NCI-H2171 (cell line): ENCODE measurements at regions not wholly inside any gene's neighbourhood (a gene's known extent, or its start where the extent isn't known, plus 50 kb on each side); places are given as distances from the start of the nearest gene placed in this dataset.
A peak's percentile ranks its signal among the peaks of the same experiment; 100 is the strongest.
"Not testable (repeated sequence)": the region's sequence is repeated elsewhere in the genome, so short reads cannot be mapped to it uniquely, and the experiment has no call there.

Experiments used
- DNase-seq: peaks from one replicate; lab custom pipeline; 2025; lab: John Stamatoyannopoulos, UW

DNA sequence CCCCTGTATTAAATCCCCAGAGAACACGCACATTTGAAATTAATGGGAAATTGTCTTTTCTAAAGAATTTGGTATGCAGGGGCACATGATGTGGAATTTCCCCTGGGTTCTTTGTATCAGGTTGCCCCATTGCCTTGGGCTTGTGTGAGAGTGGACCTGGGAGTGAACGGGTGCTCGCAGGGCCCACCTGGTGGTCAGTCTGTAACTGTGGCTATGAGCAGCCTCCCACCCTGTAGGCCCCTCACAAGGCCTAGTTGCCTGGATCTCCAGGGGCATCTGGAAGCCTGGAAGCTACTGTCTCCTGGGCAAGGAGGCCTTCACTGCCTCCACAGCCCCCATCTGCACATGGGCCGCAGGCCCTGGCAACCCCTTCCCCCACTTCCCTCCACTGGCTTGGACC is 96.7 kb downstream of the SLC25A47 start:
- DNase-seq: no peak

DNA sequence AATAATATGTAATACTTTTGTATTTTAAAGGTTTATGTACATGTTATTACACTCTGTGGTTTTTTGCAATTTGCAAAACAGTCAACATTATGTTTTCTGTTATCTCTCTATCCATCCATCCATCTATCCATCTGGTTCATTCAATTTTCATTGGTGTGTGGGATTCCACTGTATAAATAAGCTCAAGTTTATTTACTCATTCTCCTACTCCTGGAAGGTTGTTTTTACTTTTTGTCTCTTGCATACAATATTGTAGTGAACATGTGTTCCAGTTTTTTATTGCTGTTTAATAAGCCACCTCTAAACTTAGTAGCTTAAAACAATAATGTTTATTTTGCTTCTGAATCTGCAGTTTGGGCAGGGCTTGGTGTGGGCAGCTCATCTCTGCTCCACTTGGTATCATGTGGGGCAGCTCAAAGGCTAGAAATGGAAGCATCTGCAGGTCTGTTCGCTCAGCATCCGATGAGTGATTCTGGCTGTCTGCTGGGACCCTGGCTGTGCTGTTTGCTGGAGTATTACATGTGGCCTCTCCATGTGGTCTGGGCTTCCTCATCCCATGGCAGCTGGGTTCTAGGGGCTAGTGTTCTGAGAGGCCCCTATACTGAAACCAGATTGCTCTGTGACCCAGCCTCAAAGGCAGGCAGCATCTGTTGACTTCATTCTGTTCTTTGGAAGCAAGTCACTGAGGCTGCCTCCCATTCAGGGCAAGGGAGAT is 98.8 kb downstream of the SLC25A47 start:
- peak; percentile 33 for DNase-seq

DNA sequence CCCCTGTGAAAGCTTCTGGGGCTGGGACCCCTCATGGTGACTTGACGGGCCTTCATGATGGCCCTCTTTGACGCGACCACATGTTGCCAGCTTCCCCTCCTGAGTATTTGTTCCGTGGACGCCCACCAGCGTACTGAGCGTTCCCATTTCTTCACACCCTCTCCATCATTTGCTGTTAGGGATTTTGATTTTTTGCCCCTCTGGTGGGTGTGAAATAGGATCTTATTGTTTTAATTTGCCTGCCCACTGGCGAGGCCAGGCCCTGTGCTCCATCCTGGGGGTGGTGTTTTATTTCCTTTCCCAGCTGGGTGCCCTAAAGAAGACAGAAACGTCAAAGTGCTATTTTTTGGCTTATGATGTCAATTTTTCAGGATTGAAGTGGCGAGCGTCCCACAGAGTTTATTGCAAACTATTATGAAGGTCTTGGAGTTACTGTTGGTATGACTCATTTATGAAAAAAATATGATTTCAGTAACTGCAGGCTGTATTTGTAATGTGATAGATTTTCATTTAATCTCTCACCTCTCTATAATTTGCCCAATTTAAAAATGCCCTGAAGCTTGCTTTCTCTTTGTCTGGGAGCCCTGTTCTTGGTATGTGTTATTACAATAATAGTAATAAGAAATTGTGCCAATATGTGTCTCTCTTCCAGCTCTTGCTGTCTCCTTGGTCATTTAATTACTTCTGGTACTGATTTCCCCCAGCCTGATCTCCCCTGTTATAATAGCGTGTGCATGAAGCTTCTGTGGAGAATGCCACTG is 99.6 kb downstream of the SLC25A47 start:
- no peak for DNase-seq

DNA sequence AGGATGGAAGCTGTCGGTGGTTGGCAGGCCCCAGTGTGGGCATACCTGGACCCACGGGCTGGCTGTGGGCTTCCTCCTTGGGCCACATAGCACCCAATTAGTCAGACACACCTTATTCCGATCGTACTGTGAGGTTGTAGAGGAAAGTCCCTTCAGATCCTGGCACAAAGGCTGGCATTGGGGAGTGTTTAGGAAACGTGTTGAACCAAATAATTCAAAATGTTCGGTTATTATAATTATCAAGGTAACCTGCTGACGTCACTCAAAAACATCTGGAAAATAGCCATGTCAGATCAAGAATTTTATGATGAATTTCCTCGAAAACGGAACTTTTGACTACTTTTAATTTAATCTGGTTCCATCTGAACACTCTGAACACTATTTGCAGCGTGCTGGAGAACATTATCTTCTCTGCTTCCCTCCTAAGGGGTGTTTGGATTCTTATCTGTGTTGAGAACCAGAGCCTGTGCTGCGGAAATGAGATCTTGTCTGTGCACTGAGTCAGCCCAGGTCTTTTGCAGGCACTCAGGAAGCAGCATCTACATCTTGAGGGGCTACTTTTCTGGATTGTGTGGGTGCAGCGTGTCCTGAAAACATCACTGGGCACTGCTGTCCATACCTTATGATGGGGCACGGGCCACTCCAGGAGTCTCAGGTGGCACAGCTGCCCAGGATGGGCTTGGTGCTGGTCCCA is 100.3 kb downstream of the SLC25A47 start:
- no peak for DNase-seq

DNA sequence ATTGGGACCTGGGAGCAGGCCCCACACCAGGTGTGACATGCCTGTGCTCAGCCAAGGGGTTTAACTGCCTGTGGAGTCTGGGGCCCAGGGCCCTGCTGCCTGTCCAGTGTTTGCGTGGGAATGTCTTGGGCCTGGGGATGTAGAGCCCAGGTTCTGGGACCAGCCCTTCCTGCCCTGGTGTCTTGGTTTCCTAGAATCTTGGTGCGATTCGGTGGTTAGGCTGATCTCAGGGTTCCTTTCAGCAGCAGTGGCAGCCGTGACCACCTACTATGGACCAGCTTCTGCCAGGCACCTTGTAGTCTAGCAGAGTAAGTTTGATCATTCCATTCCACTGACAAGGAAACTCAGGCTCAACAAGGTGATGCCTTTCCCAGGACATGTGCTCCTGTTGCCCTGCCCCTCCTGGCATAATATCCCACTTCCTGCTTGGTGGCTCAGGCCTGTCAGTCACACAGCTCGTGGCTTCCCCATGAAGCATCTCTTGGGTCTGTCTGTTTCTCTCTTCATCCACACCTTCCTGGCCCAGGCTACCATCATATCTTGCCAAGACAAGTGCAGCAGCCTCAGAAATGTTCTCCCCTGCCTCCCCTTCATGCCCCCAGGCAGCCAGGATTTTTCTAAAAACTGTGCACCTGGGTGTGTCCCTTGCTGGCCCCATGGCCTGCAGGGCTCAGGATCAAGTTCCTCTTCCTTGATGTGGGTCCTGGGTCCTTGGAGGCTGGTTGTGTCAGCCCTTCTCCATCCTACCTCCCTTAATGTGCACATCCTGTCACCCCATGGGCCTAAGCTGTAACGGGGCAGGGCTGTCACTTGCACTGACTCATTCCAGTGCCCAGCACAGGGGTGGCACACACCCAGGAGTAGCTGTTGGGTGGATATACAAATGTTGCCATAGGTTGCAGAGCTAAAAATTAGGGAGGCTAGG is 101.6 kb downstream of the SLC25A47 start:
- DNase-seq: no peak

DNA sequence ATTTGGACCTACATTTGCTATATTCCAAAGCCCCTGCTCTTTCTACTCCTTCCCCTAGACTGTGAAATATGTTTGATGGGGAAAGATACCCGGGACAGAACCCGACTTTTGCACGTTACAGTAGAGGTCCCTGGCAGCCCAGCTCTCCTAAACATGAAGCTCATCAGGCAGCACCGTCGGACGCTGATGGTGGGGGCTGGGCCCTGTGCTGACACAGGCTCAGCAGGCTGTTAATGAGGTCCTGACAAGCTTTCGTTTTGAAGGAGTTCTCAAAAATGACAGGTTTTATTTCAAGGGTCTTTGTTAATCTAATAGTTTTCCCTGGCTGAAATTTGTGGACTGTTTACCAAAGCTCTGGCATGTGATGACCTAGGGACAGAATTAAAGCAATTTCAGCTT is 102.3 kb downstream of the SLC25A47 start:
- no peak for DNase-seq

DNA sequence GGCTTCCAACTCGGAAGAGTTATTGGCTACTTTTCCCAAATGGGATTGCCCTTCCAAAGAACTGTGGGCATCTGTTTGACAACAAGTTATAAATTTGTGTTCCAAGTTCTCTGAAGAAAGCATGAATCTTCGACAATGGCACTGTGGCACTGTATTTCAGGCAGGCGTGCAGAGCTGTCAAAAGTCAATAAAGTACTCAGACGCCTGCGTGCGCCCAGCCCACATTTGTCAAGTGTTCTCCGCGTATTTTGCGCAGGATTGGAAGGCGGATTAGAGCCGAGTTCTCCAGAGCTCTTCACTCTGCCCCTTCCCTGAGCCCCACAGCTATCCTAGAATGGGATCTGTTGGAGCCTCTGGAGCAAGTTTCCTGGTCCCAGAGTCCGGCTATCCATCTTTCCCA is 103.2 kb downstream of the SLC25A47 start:
- DNase-seq: no peak

DNA sequence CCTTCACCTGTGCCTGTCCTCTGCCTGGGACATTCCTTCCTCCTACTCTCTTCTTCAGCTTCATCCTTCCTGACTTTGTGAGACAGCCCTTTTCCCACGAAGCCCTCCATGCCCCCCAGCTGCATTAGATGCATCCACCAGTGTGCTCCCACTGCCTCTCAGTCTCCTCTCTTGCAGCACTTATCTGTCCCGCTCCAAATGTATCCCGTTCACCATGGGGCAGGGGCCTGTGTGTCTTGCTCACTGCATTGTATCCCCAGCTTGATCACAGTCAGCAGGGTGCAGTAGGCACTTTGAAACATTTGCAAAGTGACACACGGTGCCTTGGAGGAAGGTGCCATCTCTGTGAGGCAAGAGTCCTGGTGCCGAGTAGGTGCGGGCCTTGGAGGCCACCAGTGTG is 104.0 kb downstream of the SLC25A47 start:
- DNase-seq: no peak

DNA sequence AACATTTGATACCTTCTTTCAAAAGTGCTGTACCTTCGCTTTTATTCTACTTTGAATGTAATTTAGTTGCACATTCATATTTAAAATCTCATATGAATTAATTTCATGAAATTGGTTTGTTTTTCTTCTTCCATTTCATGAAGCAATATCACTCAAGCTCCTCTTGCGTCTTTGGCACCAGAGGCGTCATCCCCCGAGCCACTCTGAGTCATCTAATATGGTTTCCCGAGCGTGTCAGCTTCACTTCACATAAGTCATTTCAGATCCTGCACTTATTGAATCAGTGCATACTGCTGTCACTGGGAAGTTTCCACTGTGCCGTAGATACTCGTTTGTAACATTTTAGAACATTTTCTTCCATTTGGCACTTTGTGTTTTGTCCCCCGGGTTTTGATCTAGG is 105.6 kb downstream of the SLC25A47 start:
- no peak for DNase-seq

DNA sequence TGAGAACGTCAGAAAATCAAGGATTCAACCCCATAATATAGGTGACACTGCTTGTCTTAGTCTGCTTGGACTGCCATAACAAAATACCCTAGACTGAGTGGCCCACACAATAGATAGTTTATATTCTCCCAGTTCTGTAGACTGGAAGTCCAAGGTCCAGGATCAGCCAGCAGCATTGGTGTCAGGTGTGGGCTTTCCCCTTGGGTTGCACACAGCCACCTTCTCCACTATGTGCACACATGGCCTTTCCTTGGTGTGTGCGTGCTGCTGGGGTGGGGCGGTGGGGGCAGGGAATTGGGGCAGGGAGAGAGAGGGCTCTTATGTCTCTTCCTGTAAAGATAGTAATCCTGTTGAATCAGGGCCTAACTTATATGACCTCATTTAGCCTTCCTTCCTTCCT is 106.4 kb downstream of the SLC25A47 start:
- no peak for DNase-seq

DNA sequence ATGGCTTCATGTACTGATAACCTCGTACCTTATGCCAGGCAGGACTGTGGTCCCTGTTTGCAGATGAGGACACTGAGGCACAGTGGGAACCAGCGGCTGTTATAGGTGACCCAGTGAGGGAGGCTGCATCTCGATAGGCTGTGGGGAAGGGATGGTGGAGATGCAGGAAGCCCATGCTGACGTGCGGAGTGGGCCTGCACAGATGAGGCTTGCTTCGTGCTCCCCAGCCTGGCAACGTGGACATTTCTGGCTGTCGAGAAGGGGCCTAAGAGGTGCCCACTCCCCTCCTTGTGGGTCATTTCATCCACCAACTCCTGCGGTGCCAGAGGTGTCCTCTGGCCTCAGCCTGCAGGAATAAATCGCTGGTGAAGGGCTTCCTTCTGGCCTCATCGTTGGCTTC is 107.4 kb downstream of the SLC25A47 start:
- DNase-seq: no peak

DNA sequence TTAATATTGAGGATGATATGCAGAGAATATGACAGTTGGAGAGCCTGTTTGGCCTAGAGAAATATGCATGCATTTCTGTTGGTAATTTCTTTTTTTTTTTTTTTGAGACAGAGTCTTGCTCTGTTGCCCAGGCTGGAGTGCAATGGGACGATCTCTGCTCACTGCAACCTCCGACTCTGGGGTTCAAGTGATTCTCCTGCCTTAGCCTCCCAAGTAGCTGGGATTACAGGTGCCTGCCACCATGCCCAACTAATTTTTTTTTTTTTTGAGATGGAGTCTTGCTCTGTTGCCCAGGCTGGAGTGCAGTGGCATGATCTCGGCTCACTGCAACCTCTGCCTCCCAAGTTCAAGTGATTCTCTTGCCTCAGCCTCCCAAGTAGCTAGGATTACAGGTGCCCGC is 108.3 kb downstream of the SLC25A47 start:
- DNase-seq: not testable (repeated sequence)

DNA sequence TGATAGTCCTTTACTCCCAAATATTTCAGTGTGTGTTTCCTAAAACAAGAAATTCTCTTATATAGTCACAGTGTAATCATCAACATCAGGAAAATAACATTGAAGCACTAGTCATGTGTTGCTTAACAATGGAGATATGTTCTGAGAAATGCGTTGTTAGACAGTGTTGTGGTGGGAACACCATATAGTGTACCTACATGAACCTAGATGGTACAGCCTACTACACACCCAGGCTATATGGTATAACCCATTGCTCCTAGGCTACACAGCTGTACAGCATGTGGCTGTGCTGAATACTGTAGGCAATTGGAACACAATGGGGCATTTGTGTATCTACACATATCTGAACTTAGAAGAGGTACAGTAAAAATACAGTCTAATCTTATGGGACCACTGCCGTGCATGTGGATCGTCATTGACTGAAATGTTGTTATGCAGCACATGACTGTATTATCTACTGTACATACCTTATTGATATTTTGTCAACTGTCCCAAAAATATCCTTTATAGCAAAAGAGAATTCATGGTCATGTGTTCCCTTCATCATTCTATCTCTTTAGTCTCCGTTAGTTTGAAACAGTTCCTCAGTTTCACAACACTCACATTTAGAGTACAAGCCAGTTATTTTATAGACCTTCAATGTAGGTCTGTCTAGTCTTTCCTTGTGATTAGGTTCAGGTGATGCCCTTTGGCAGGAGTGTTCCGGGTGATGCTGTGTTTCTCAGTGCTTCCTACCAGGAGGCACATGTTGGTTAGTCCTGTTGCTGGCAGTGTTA is 109.7 kb downstream of the SLC25A47 start:
- DNase-seq: no peak

DNA sequence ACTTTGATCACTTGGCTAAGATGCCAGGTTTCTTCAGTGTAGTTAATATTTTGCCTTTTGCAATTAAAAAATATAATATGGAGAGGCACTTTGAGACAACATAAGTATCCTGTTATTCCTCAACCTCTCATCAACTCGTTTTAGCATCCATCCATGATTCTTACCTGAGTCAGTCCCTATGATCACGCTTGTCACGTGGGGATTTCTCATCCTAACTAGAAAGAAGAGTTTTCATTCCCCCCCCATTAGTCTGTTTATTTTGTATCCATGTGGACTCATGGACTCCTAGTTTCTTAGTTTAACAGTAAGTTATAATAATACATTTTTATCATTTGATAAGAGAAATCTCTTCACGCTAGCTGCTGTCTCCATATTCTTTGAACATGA is 110.3 kb downstream of the SLC25A47 start:
- DNase-seq: no peak

DNA sequence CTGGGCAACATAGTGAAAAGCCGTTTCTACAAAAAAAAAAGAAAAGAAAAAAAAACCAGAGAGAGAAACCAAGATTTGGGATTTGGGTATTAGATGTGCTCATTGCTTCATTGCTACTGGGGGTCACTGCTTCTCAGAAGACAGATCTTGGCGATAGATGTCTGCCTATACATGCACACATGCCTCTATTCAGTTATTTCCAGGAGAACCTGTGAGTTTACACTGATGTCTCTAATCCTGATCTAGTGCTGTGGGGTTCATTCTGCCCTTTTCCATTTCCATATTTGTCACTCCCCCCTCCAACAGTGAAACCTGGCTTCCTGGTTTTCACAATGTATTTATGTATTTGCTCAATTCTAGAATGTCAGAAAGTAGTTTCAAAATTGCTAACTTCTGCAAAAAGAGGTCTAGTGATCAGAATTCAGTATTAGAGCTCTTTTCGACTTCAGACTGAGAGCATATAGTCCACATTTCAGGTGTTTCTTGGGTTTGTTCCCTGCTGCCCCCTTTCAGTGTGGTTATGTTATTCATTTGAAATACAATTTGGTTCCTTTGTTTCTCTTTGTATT is 111.0 kb downstream of the SLC25A47 start:
- no peak for DNase-seq

DNA sequence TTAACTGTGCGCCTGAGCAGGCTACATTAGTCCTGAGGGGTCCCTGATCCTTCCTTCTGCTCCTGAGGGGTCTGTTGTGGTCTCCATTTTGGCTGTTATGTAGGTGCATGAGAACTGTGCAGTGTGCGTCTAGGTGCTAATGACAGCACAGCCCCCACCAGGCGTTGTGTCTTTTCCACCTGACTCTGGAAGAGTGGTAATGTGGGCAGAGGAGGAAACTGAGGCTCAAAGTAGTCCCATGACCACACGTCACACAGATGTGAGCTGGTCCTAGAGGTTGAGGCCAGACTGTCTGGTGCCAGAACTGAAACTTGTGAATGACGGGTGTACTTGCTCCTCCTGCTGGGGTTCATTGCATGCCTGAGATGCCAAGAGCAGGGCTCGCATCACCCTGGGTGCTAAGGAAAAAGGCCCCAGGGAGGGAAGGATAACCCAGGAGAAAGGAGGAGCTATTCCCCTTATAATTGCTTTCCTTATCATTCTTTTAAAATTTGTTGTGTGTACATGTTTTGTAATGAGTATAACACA is 111.8 kb downstream of the SLC25A47 start:
- DNase-seq: no peak

DNA sequence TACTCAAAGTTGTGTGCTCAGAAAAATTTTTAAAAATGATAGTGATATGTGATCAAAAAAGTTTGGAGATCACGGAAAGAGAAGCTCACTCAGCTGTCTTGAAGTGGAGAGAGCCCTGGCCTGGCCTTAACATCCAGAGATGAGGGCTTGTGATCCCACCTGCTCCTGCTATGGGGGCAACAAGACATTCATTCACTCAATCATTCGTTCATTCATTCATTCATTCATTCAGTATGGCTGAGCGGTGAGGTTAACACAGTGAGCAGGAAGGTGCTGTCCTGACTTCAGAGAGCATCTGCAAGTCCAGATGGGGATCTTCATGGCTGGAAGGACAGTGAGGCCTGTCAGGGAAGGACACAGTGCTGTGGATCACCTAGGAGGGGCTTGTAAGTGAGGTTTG is 112.3 kb downstream of the SLC25A47 start:
- no peak for DNase-seq

DNA sequence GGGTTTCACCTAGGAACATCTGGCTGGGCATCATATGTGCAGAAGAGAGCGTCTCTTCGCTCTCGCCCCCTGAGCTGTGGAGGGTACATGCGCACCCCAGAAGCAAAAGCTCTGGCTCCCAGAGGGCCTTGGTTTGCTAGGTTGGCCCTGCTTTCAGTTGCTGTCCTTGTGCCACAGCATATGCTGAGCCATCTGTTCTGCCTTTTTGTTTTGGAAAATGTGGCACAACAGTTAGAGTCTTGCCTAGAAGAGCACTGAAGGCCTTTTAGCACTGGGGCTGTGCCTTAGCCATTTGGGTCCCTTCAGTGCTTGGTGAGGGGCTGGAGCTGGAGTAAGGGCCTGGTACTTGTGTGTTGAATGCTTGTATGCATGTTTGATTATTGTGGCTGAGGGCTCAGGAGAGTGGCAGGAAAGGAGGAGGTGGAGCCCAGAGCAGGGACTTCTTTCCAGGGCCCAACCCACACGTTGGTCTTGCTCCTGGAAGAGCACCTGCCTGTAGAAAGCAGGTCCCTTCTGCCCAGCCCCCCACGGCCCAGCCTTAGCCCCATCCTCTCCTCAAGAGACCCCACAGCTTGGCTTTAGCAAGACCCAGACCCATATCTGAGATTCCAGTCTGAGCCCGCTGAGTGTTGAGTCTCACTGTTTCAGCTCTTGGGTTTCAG is 113.7 kb downstream of the SLC25A47 start:
- DNase-seq: peak; percentile 97

DNA sequence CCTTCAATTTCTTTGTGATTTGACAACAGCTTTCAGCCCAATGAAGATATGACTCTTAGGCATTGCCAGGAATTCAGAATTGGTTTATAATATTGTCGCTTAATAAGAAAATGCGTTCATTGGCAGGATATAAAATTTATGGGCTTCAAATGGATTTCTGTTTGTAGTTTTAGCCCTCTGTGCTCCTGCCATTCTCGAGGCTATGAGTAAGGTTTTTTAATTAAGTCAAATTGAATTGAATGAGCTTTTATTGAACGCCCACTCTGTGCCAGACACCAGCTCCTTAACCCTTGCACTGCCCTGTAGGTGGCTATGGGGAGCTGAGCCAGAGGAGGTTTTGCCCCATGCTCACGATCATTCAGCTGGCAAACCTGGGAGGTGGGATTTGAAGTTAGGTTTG is 115.1 kb downstream of the SLC25A47 start:
- DNase-seq: no peak
